Body of pancreas (tissue), 4 donors: ENCODE measurements at regions not wholly inside any gene's neighbourhood (a gene's known extent, or its start where the extent isn't known, plus 50 kb on each side); places are given as distances from the start of the nearest gene placed in this dataset.
A peak's percentile ranks its signal among the peaks of the same experiment; 100 is the strongest.

ENCODE experiments used
- ATAC-seq: fragments of 150-250 bp; one replicate; pipeline ENCODE4 v1.9.1; 2016
- DNase-seq, 4 donors: peaks; one replicate each; pipeline ENCODE4 v3.0.0-alpha.2; 2019
- H3K27ac ChIP-seq, 4 donors: fragments of 200-600 bp; sonication (generic); 1 replicate in 3 of 4; 2 replicates in 1 of 4; pipeline versions ENCODE4 v1.5.1 to v1.6.1; 2016 to 2019; ENCODE audit warnings: mild to moderate bottlenecking in 1 of 4, mixed read lengths in 1 of 4, moderate library complexity in 1 of 4
- H3K27me3 ChIP-seq, 2 donors: fragments of 200-600 bp; sonication (generic); one replicate each; pipeline ENCODE4 v1.6.0; 2016; ENCODE audit warnings: mild to moderate bottlenecking in 1 of 2
- H3K36me3 ChIP-seq, 2 donors: fragments of 200-600 bp; sonication (generic); replicated peaks in 1 of 2; 2 replicates each; pipeline ENCODE4 v1.5.1; 2016; ENCODE audit warnings: low read depth in 2 of 2; ENCODE audit not compliant: insufficient read depth in 1 of 2
- H3K4me1 ChIP-seq: fragments of 200-600 bp; sonication (generic); one replicate; pipeline ENCODE4 v1.6.0; 2016
- H3K4me3 ChIP-seq, 2 donors: fragments of 200-600 bp; sonication (generic); 1 replicate in 1 of 2; 2 replicates in 1 of 2; pipeline ENCODE4 v1.5.1; 2016 to 2019
- H3K9me3 ChIP-seq, 3 donors: fragments of 200-600 bp; sonication (generic); 1 replicate in 2 of 3; 2 replicates in 1 of 3; pipeline ENCODE4 v1.5.1; 2016
- CTCF ChIP-seq, 7 experiments: fragments of 450-650 bp in 4 of 7; fragments of 200-600 bp in 3 of 7; sonication (generic) in 3 of 7; IDR thresholded peaks; one replicate each; pipeline ENCODE4 v1.5.1; 2016 to 2019; ENCODE audit warnings: antibody characterized with exemption in 7 of 7
- POLR2A ChIP-seq, 3 donors: fragments of 450-650 bp; IDR thresholded peaks; one replicate each; pipeline ENCODE4 v1.6.1; 2016; ENCODE audit warnings: antibody characterized with exemption in 3 of 3, mild to moderate bottlenecking in 2 of 3
- WGBS, 2 donors: methylation state at CpG; one replicate each; pipeline ENCODE4 v1.1.5; 2017; 5-methylcytosine and 5-hydroxymethylcytosine counted together
- intact Hi-C: fragments of 100-400 bp; cut with DNase I; formaldehyde crosslinking; loops from one replicate; pipeline ENCODE4 v1.15.1; 2023

- H3K27ac ChIP-seq, result no peak overlapping the region
- no peaks in the 10 kb centered on the region for H3K4me1 ChIP-seq
- H3K4me3 ChIP-seq, result no peak overlapping the region
- no peaks in the 10 kb centered on the region for H3K36me3 ChIP-seq
- intact Hi-C loops, result no loop called here
- no peaks in the 10 kb centered on the region for H3K27me3 ChIP-seq
- TF ChIP-seq CTCF (IDR thresholded peaks at IDR 0.05) (no peak), POLR2A (IDR thresholded peaks at IDR 0.05) (no peak)
- no peaks in the 10 kb centered on the region for H3K9me3 ChIP-seq
- WGBS, 2 donors, result 89 to 91% methylated on average over 3 of the region's 3 CpGs
- ATAC-seq (no peak), DNase-seq (no peak)
These were observed 1258.0 kb upstream of the ZEB2 start for GRCh38 chr2:145777914-145778313.

GRCh38 chr2:145777297-145777696, 1257.4 kb upstream of the ZEB2 start:
- H3K36me3 ChIP-seq, result no peaks in the 10 kb centered on the region
- no peak for DNase-seq
- TF ChIP-seq CTCF (IDR thresholded peaks at IDR 0.05) (no peak), POLR2A (IDR thresholded peaks at IDR 0.05) (no peak)
- H3K9me3 ChIP-seq, result no peaks in the 10 kb centered on the region
- no peaks in the 10 kb centered on the region for H3K27me3 ChIP-seq
- H3K4me3 ChIP-seq, result no peak overlapping the region
- 82 to 84% methylated on average over 2 of the region's 2 CpGs for WGBS, 2 donors
- no peaks in the 10 kb centered on the region for H3K4me1 ChIP-seq
- H3K27ac ChIP-seq, result no peak overlapping the region
- intact Hi-C loops, result no loop called here
- ATAC-seq, result peak; percentile 24

- TF ChIP-seq CTCF (IDR thresholded peaks at IDR 0.05) (no peak), POLR2A (IDR thresholded peaks at IDR 0.05) (no peak)
- Histone ChIP-seq H3K36me3 (no peaks in the 10 kb centered on the region), H3K27ac (no peak overlapping the region), H3K27me3 (no peaks in the 10 kb centered on the region), H3K4me3 (no peak overlapping the region), H3K9me3 (no peaks in the 10 kb centered on the region), H3K4me1 (no peaks in the 10 kb centered on the region)
- intact Hi-C loops, result no loop called here
- WGBS, 2 donors, result 48 to 52% methylated on average over 2 of the region's 2 CpGs
- ATAC-seq (no peak), DNase-seq (no peak)
These were observed 1255.7 kb upstream of the ZEB2 start for GRCh38 chr2:145775591-145775990.

GRCh38 chr2:145771525-145771924, 1251.6 kb upstream of the ZEB2 start:
- ATAC-seq, result no peak
- Histone ChIP-seq H3K36me3 (no peaks in the 10 kb centered on the region), H3K27ac (no peak overlapping the region), H3K9me3 (no peaks in the 10 kb centered on the region), H3K4me1 (no peaks in the 10 kb centered on the region), H3K27me3 (no peaks in the 10 kb centered on the region), H3K4me3 (no peak overlapping the region)
- intact Hi-C loops, result no loop called here
- no peak for DNase-seq
- TF ChIP-seq POLR2A (IDR thresholded peaks at IDR 0.05) (no peak), CTCF (IDR thresholded peaks at IDR 0.05) (no peak)

- DNase-seq, result no peak
- H3K4me1 ChIP-seq, result no peaks in the 10 kb centered on the region
- intact Hi-C loops, result no loop called here
- H3K27me3 ChIP-seq, result no peaks in the 10 kb centered on the region
- H3K27ac ChIP-seq, result no peak overlapping the region
- no peak for TF ChIP-seq CTCF (IDR thresholded peaks at IDR 0.05)
- no peak for TF ChIP-seq POLR2A (IDR thresholded peaks at IDR 0.05)
- H3K4me3 ChIP-seq, result no peak overlapping the region
- H3K36me3 ChIP-seq, result no peaks in the 10 kb centered on the region
- H3K9me3 ChIP-seq, result no peaks in the 10 kb centered on the region
- WGBS, 2 donors, result 76 to 82% methylated on average over 5 of the region's 5 CpGs
- no peak for ATAC-seq
These were observed 1249.2 kb upstream of the ZEB2 start for GRCh38 chr2:145769011-145769716.
